ENCODE measurements at regions not wholly inside any gene's neighbourhood (a gene's known extent, or its start where the extent isn't known, plus 50 kb on each side); places are given as distances from the start of the nearest gene placed in this dataset.

DNA sequence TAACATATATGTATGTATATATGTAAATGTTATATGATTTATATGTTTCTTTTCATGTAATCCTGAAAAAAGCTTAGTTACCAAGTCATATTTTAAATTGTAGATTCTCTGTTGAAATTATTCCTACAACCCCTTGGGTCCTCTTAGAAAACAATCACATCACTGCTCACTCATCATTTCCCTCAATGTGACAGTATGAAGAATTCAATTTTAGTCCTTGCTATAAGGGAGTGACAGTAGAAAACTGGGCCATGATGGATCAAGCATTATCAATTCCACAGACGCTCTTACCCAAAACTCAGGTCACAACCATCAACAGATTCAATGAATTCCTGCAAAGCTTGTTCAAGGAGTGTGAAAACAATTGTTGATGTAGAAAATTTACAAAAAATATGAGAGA lies 1389.5 kb upstream of the ACVR2A start:
- H3K4me1 ChIP-seq, result no peaks in the 10 kb centered on the region

DNA sequence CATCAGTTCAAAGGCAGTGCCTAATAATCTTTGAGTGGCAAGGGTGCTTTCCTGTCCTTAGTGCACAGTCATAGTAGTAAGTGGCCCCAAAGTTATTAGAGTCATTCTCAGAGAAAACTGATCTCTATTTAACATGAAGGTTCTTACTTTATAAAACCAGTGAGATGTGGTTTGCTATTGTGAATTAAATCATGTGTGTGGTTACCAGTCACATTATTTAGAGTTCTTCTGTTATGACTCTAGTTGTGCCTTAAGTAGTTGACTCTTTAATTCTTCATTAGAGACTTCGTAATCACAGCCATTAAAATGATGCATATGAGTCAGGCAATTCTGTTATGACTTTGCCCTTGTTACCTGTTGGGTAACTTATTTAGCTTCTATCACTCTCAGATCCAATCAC lies 1392.9 kb upstream of the ACVR2A start:
- H3K27me3 ChIP-seq, result no peaks in the 10 kb centered on the region
- intact Hi-C loops (cut with DNase I; ENCODE audit: low total_unique reads), result no loop called here
- TF ChIP-seq POLR2A (IDR thresholded peaks at IDR 0.05), result no peak
- TF ChIP-seq, protein P1, sequence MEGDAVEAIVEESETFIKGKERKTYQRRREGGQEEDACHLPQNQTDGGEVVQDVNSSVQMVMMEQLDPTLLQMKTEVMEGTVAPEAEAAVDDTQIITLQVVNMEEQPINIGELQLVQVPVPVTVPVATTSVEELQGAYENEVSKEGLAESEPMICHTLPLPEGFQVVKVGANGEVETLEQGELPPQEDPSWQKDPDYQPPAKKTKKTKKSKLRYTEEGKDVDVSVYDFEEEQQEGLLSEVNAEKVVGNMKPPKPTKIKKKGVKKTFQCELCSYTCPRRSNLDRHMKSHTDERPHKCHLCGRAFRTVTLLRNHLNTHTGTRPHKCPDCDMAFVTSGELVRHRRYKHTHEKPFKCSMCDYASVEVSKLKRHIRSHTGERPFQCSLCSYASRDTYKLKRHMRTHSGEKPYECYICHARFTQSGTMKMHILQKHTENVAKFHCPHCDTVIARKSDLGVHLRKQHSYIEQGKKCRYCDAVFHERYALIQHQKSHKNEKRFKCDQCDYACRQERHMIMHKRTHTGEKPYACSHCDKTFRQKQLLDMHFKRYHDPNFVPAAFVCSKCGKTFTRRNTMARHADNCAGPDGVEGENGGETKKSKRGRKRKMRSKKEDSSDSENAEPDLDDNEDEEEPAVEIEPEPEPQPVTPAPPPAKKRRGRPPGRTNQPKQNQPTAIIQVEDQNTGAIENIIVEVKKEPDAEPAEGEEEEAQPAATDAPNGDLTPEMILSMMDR (IDR thresholded peaks at IDR 0.05), result no peak
- no peak overlapping the region for H3K4me3 ChIP-seq
- no peaks in the 10 kb centered on the region for H3K9me3 ChIP-seq
- no peak overlapping the region for H3K27ac ChIP-seq
- H3K36me3 ChIP-seq, result no peaks in the 10 kb centered on the region
- H3K4me1 ChIP-seq, result no peaks in the 10 kb centered on the region
- no peak for DNase-seq

More for the DNA sequence above, 1389.5 kb upstream of the ACVR2A start:
- no peaks in the 10 kb centered on the region for H3K9me3 ChIP-seq
- no peak for DNase-seq
- H3K36me3 ChIP-seq, result no peaks in the 10 kb centered on the region
- intact Hi-C loops (cut with DNase I; ENCODE audit: low total_unique reads), result no loop called here
- no peaks in the 10 kb centered on the region for H3K27me3 ChIP-seq
- H3K27ac ChIP-seq, result no peak overlapping the region
- no peak overlapping the region for H3K4me3 ChIP-seq
- TF ChIP-seq, protein P1 (IDR thresholded peaks at IDR 0.05), result no peak
- TF ChIP-seq POLR2A (IDR thresholded peaks at IDR 0.05), result no peak

DNA sequence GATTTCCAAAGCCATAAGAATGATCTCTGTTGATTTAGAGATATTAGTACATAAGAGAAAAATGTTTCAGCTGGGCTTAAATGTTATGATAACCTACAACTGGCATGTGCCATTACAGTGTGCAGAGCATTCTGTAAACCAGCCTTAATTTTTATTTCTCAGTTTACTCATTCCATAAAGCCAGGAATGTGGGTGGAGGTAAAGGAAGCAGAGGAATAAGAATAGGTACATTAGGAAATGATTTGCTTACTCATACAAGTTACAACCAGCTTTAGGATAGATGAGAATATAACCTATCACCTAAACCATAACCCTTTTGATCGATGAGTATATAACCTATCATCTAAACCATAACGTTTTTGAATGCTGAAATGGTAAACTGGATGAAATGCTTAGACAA lies 1394.7 kb upstream of the ACVR2A start:
- H3K36me3 ChIP-seq, result no peaks in the 10 kb centered on the region
- no peak for DNase-seq
- no peaks in the 10 kb centered on the region for H3K4me1 ChIP-seq
- H3K27ac ChIP-seq, result no peak overlapping the region
- intact Hi-C loops (cut with DNase I; ENCODE audit: low total_unique reads), result no loop called here
- H3K27me3 ChIP-seq, result no peaks in the 10 kb centered on the region
- H3K4me3 ChIP-seq, result no peak overlapping the region
- TF ChIP-seq POLR2A (IDR thresholded peaks at IDR 0.05), result no peak
- TF ChIP-seq, protein P1 (IDR thresholded peaks at IDR 0.05), result no peak
- H3K9me3 ChIP-seq, result no peaks in the 10 kb centered on the region

DNA sequence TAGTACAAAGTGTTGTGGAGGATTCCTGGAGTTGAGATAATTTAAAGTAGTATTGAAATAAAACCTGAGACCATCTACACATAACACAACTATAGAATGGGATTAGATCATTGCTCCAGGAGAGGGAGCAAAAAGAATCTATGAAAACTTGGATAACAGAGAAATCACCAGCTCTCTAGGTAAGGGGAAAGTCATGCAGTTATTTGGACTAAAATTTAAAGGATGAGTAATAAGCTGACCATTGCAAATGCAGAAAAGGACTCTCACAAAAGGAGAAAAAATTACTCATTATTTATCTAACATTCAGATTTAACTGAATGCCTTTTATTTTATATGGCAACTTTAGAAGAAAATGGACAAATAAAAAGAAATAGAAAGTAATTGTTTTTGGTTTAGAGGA lies 1399.8 kb upstream of the ACVR2A start:
- no peaks in the 10 kb centered on the region for H3K27me3 ChIP-seq
- no peaks in the 10 kb centered on the region for H3K9me3 ChIP-seq
- no peak overlapping the region for H3K4me3 ChIP-seq
- H3K27ac ChIP-seq, result no peak overlapping the region
- no peaks in the 10 kb centered on the region for H3K36me3 ChIP-seq
- TF ChIP-seq, protein P1 (IDR thresholded peaks at IDR 0.05), result no peak
- no peak for TF ChIP-seq POLR2A (IDR thresholded peaks at IDR 0.05)
- intact Hi-C loops (cut with DNase I; ENCODE audit: low total_unique reads), result no loop called here
- no peaks in the 10 kb centered on the region for H3K4me1 ChIP-seq
- DNase-seq, result no peak

DNA sequence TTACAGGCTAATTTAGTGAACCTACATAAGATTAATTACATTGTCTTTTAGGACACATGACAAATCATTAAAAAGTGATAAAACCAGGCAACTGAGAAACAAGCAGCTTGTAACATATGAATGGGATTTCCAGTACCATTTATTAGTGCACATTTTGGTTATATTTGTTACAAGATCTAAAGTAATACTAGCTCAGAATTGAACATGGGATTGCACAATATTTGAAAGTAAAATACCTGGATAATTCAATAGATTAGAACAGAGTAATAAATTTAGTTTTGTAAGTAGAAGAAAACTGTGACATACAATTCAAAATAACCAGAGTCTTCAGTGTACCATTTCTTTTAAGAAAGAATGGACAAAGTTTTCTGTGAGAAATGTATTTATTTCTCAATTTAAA lies 1400.7 kb upstream of the ACVR2A start:
- TF ChIP-seq, protein P1 (IDR thresholded peaks at IDR 0.05), result no peak
- TF ChIP-seq POLR2A (IDR thresholded peaks at IDR 0.05), result no peak
- DNase-seq, result no peak
- intact Hi-C loops (cut with DNase I; ENCODE audit: low total_unique reads), result no loop called here
- Histone ChIP-seq H3K27ac (no peak overlapping the region), H3K4me1 (no peaks in the 10 kb centered on the region), H3K36me3 (no peaks in the 10 kb centered on the region), H3K4me3 (no peak overlapping the region), H3K27me3 (no peaks in the 10 kb centered on the region), H3K9me3 (no peaks in the 10 kb centered on the region)

Measured in uterus (tissue), 3 donors.